SK-N-MC (cell line): ENCODE measurements at regions not wholly inside any gene's neighbourhood (a gene's known extent, or its start where the extent isn't known, plus 50 kb on each side); places are given as distances from the start of the nearest gene placed in this dataset.

Source experiments
- EZH2 ChIP-seq: fragments of 200-600 bp; sonication (generic); IDR thresholded peaks from one replicate; pipeline ENCODE4 v1.6.1; 2017; ENCODE audit warnings: antibody characterized with exemption
- FOXP2 ChIP-seq: optimal IDR thresholded peaks from 2 replicates; pipeline ENCODE3; 2011; ENCODE audit warnings: mild to moderate bottlenecking, moderate library complexity; ENCODE audit not compliant: insufficient read depth; ENCODE audit errors: extremely low read length, control extremely low read depth
- POLR2AphosphoS5 ChIP-seq: IDR thresholded peaks from 2 replicates; pipeline ENCODE4 v1.6.1; 2012; ENCODE audit warnings: mild to moderate bottlenecking, low read depth, low read length, borderline replicate concordance

GRCh38 chr15:96503276-96503675 lies 172.8 kb downstream of the NR2F2 start:
- TF ChIP-seq POLR2AphosphoS5, result no peak
- no peak for TF ChIP-seq EZH2
- TF ChIP-seq FOXP2, result no peak
